Smooth muscle cell (in vitro differentiated cells): ENCODE measurements at regions not wholly inside any gene's neighbourhood (a gene's known extent, or its start where the extent isn't known, plus 50 kb on each side); places are given as distances from the start of the nearest gene placed in this dataset.

Experiments
- DNase-seq: peaks from one replicate; lab custom pipeline; 2025; ENCODE audit not compliant: unreplicated experiment; lab: John Stamatoyannopoulos, UW
- H2AFZ ChIP-seq: fragments of 200-600 bp; sonication (generic); 2 replicates; pipeline ENCODE4 v1.6.0; 2016; ENCODE audit warnings: antibody characterized with exemption, low read depth, mild to moderate bottlenecking
- H3F3A ChIP-seq: fragments of 200-600 bp; sonication (generic); 2 replicates; pipeline ENCODE4 v1.6.0; 2017; ENCODE audit warnings: antibody characterized with exemption, low read depth
- H3K27ac ChIP-seq: fragments of 200-600 bp; sonication (generic); 2 replicates; pipeline ENCODE4 v1.5.1; 2016; ENCODE audit warnings: low read depth, mild to moderate bottlenecking
- H3K27me3 ChIP-seq: fragments of 200-600 bp; sonication (generic); 2 replicates; pipeline ENCODE4 v1.6.1; 2016; ENCODE audit warnings: low read depth, mild to moderate bottlenecking
- H3K36me3 ChIP-seq: fragments of 200-600 bp; sonication (generic); 2 replicates; pipeline ENCODE4 v1.5.1; 2016; ENCODE audit warnings: low read depth
- H3K4me1 ChIP-seq: fragments of 200-600 bp; sonication (generic); 2 replicates; pipeline ENCODE4 v1.5.1; 2016; ENCODE audit warnings: low read depth
- H3K4me2 ChIP-seq: fragments of 200-600 bp; sonication (generic); 2 replicates; pipeline ENCODE4 v1.6.0; 2016; ENCODE audit warnings: mild to moderate bottlenecking
- H3K4me3 ChIP-seq: fragments of 200-600 bp; sonication (generic); 2 replicates; pipeline ENCODE4 v1.5.1; 2016; ENCODE audit warnings: mild to moderate bottlenecking
- H3K79me2 ChIP-seq: fragments of 200-600 bp; sonication (generic); 2 replicates; pipeline ENCODE4 v1.6.0; 2016; ENCODE audit warnings: low read depth, mild to moderate bottlenecking
- H3K9ac ChIP-seq: fragments of 200-600 bp; sonication (generic); 2 replicates; pipeline ENCODE4 v1.6.0; 2016; ENCODE audit warnings: low read depth
- H3K9me3 ChIP-seq: fragments of 200-600 bp; sonication (generic); replicated peaks from 2 replicates; pipeline ENCODE4 v1.5.1; 2016; ENCODE audit warnings: low read depth
- H4K20me1 ChIP-seq: fragments of 200-600 bp; sonication (generic); 2 replicates; pipeline ENCODE4 v1.6.0; 2016; ENCODE audit warnings: low read depth
- CTCF ChIP-seq: fragments of 200-600 bp; sonication (generic); IDR thresholded peaks from 2 replicates; pipeline ENCODE4 v1.5.1; 2017; ENCODE audit warnings: borderline replicate concordance, mild to moderate bottlenecking, antibody characterized with exemption; ENCODE audit not compliant: insufficient read depth, poor library complexity, severe bottlenecking
- WGBS: methylation state at CpG from one replicate; pipeline ENCODE4 v1.1.7; 2016; ENCODE audit warnings: low lambda C conversion rate; 5-methylcytosine and 5-hydroxymethylcytosine counted together

DNA sequence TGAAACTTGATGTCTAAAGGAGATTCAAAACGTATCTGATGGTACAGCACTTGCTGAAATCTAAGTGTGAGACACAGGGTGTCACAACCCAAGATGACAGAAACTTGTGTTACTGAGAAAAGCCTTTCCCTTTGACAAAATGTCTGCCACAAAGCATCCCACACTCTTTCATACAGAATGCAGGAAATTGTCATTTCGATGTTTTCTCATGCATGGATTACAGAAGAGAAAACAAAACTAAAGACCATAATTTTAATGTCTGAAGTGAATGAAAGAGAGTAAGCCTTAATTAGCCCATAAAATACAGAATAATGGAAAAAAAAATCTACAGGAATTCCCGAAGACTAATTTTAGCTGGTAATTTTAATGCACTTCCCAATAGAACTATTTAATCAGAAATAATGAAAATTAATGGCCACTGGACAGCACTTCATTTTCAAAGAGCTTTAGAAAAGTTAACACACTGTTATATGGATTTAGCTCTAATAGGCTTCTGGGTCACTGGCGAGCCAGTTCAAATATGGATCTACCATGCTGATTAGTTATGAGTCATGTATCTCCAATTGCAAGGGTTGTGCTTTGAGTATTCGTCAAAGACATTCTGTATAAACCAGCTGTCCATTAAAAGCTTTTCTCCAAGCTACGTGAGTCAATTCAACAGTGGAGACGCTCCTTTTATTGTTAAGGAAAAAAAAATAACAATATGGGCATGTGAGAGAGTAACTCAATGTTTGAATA is 656.7 kb downstream of the SLC16A7 start:
- H3F3A ChIP-seq: no peaks in the 10 kb centered on the region
- H3K27me3 ChIP-seq: no peaks in the 10 kb centered on the region
- H3K4me1 ChIP-seq: peaks cover 8% of the 10 kb centered on the region
- no peaks in the 10 kb centered on the region for H3K36me3 ChIP-seq
- no peak overlapping the region for H3K27ac ChIP-seq
- no peak overlapping the region for H2AFZ ChIP-seq
- WGBS: 86% methylated on average over 7 of the region's 7 CpGs
- H3K9me3 ChIP-seq: no peaks in the 10 kb centered on the region
- no peak overlapping the region for H3K9ac ChIP-seq
- TF ChIP-seq CTCF: no peak
- H3K79me2 ChIP-seq: no peaks in the 10 kb centered on the region
- no peak for DNase-seq
- no peak overlapping the region for H3K4me2 ChIP-seq
- no peaks in the 10 kb centered on the region for H4K20me1 ChIP-seq
- H3K4me3 ChIP-seq: no peak overlapping the region

GRCh38 chr12:60255044-60255443 is 659.2 kb downstream of the SLC16A7 start:
- no peak for DNase-seq
- Histone ChIP-seq H3K36me3 (no peaks in the 10 kb centered on the region), H4K20me1 (no peaks in the 10 kb centered on the region), H3K4me3 (no peak overlapping the region), H3K4me2 (no peak overlapping the region), H3K4me1 (peaks cover 8% of the 10 kb centered on the region), H3K27me3 (no peaks in the 10 kb centered on the region), H3K9me3 (no peaks in the 10 kb centered on the region), H3K79me2 (no peaks in the 10 kb centered on the region), H3K27ac (no peak overlapping the region), H2AFZ (no peak overlapping the region), H3K9ac (no peak overlapping the region), H3F3A (no peaks in the 10 kb centered on the region)
- 98% methylated on average over 1 of the region's 1 CpG for WGBS
- no peak for TF ChIP-seq CTCF

DNA sequence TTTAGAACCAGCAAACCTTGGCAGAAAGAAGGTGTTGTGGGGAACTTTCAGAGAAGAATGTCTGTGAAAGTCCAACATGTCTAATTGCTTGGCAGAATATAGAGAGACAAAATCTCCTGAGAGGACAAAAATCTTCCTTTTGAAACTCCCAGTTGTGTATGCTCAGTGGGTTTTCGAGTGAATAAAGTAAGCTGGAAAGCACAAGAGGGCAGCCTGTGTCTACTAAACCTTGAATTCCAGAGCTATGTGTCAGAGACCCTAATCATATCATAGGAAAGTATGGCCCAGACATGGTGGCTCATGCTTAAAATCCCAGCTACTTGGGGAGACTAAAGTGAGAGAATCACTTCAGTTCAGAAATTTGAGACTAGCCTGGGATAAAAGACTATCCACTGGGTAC is 661.2 kb downstream of the SLC16A7 start:
- no peaks in the 10 kb centered on the region for H3F3A ChIP-seq
- H4K20me1 ChIP-seq: no peaks in the 10 kb centered on the region
- no peak overlapping the region for H3K4me3 ChIP-seq
- no peak for DNase-seq
- H3K27ac ChIP-seq: peak overlapping the region; percentile 50
- peak; percentile 15 for TF ChIP-seq CTCF
- H3K36me3 ChIP-seq: no peaks in the 10 kb centered on the region
- no peaks in the 10 kb centered on the region for H3K27me3 ChIP-seq
- H3K9ac ChIP-seq: no peak overlapping the region
- 10% methylated on average over 1 of the region's 1 CpG for WGBS
- no peaks in the 10 kb centered on the region for H3K9me3 ChIP-seq
- H2AFZ ChIP-seq: peak overlapping the region; percentile 16
- peaks cover 8% of the 10 kb centered on the region for H3K4me1 ChIP-seq
- peak overlapping the region; percentile 32 for H3K4me2 ChIP-seq
- no peaks in the 10 kb centered on the region for H3K79me2 ChIP-seq

- Histone ChIP-seq H3K9ac (no peak overlapping the region), H3K4me2 (no peak overlapping the region), H3K27ac (no peak overlapping the region), H3K4me3 (no peak overlapping the region), H3F3A (no peaks in the 10 kb centered on the region), H3K36me3 (no peaks in the 10 kb centered on the region), H3K4me1 (peaks cover 10% of the 10 kb centered on the region), H3K27me3 (no peaks in the 10 kb centered on the region), H3K79me2 (no peaks in the 10 kb centered on the region), H2AFZ (no peak overlapping the region), H4K20me1 (no peaks in the 10 kb centered on the region), H3K9me3 (no peaks in the 10 kb centered on the region)
- no peak for TF ChIP-seq CTCF
- WGBS: 88% methylated on average over 3 of the region's 3 CpGs
- no peak for DNase-seq
These were observed 663.4 kb downstream of the SLC16A7 start for GRCh38 chr12:60259225-60259624.
